WTC11 (cell line): ENCODE measurements at regions not wholly inside any gene's neighbourhood (a gene's known extent, or its start where the extent isn't known, plus 50 kb on each side); places are given as distances from the start of the nearest gene placed in this dataset.

Experiments
- ATAC-seq: fragments of 200-7000 bp; cut with Tn5 transposase; 2 replicates; pipeline ENCODE4 v1.10.0; 2021; ENCODE audit warnings: mild to moderate bottlenecking, moderate library complexity
- CTCF ChIA-PET: fragments of 300-600 bp; sonication (Branson Sonifier 250); formaldehyde crosslinking; loops from one replicate; lab custom pipeline; 2021; ENCODE audit warnings: antibody characterized with exemption; lab: Charles Lee
- POLR2A ChIA-PET: fragments of 350-600 bp; sonication (Branson Sonifier 250); formaldehyde crosslinking; loops from one replicate; lab custom pipeline; 2021; ENCODE audit warnings: antibody characterized with exemption; lab: Charles Lee
- DNase-seq: peaks from one replicate; pipeline ENCODE4 v3.0.0; 2021; ENCODE audit warnings: low spot score
- H3K27ac Mint-ChIP-seq: 2 replicates; pipeline ENCODE4 v1.8.0; 2021; ENCODE audit warnings: mixed read lengths
- H3K27me3 Mint-ChIP-seq: 2 replicates; pipeline ENCODE4 v1.8.0; 2021; ENCODE audit warnings: low read depth, mild to moderate bottlenecking, moderate library complexity, mixed read lengths
- H3K36me3 Mint-ChIP-seq: 2 replicates; pipeline ENCODE4 v1.8.0; 2021; ENCODE audit warnings: mixed read lengths
- H3K4me1 Mint-ChIP-seq: 2 replicates; pipeline ENCODE4 v1.8.0; 2022; ENCODE audit warnings: mixed read lengths
- H3K4me3 Mint-ChIP-seq: 2 replicates; pipeline ENCODE4 v1.8.0; 2021; ENCODE audit warnings: mild to moderate bottlenecking, moderate library complexity, mixed read lengths
- H3K9me3 Mint-ChIP-seq: 2 replicates; pipeline ENCODE4 v1.8.0; 2021; ENCODE audit warnings: mixed read lengths
- AR ChIP-seq: fragments of 250-450 bp; sonication (Bioruptor Pico); IDR thresholded peaks from 2 replicates; pipeline ENCODE4 v1.9.0; 2021; ENCODE audit warnings: mild to moderate bottlenecking
- ATF1 ChIP-seq: sonication (generic); formaldehyde crosslinking; IDR thresholded peaks from 2 replicates; pipeline ENCODE4 v1.8.1; 2023; ENCODE audit warnings: mild to moderate bottlenecking, moderate library complexity, missing genetic modification reagents
- CDX4 ChIP-seq: fragments of 250-450 bp; sonication (Bioruptor Pico); IDR thresholded peaks from 2 replicates; pipeline ENCODE4 v1.9.0; 2021; ENCODE audit warnings: moderate library complexity, mild to moderate bottlenecking, inconsistent platforms, borderline replicate concordance
- CREB1 ChIP-seq: sonication (generic); formaldehyde crosslinking; IDR thresholded peaks from 2 replicates; pipeline ENCODE4 v1.8.0; 2023; ENCODE audit warnings: mild to moderate bottlenecking, missing genetic modification reagents
- EMX1 ChIP-seq: fragments of 250-450 bp; sonication (Bioruptor Pico); IDR thresholded peaks from 2 replicates; pipeline ENCODE4 v1.8.0; 2021; ENCODE audit warnings: mild to moderate bottlenecking
- ESRRA ChIP-seq: sonication (generic); formaldehyde crosslinking; IDR thresholded peaks from 2 replicates; pipeline ENCODE4 v1.8.1; 2022; ENCODE audit warnings: mild to moderate bottlenecking, missing genetic modification reagents, borderline replicate concordance
- ETV6 ChIP-seq: sonication (generic); formaldehyde crosslinking; IDR thresholded peaks from 2 replicates; pipeline ENCODE4 v1.8.1; 2022; ENCODE audit warnings: mild to moderate bottlenecking, missing genetic modification reagents
- FOXP1 ChIP-seq: sonication (generic); formaldehyde crosslinking; IDR thresholded peaks from 2 replicates; pipeline ENCODE4 v1.8.0; 2022; ENCODE audit warnings: missing genetic modification reagents, mild to moderate bottlenecking, moderate library complexity, borderline replicate concordance
- FOXP4 ChIP-seq: sonication (generic); formaldehyde crosslinking; IDR thresholded peaks from 2 replicates; pipeline ENCODE4 v1.8.0; 2022; ENCODE audit warnings: mild to moderate bottlenecking, missing genetic modification reagents
- GABPB1 ChIP-seq: sonication (generic); formaldehyde crosslinking; IDR thresholded peaks from 2 replicates; pipeline ENCODE4 v1.8.1; 2023; ENCODE audit warnings: mild to moderate bottlenecking, missing genetic modification reagents
- IRF2 ChIP-seq: sonication (generic); formaldehyde crosslinking; IDR thresholded peaks from 2 replicates; pipeline ENCODE4 v1.8.0; 2022; ENCODE audit warnings: low read depth, missing genetic modification reagents, borderline replicate concordance
- MAX ChIP-seq: sonication (generic); formaldehyde crosslinking; IDR thresholded peaks from 2 replicates; pipeline ENCODE4 v1.8.0; 2022; ENCODE audit warnings: mild to moderate bottlenecking, missing genetic modification reagents
- MYBL2 ChIP-seq: sonication (generic); formaldehyde crosslinking; IDR thresholded peaks from 2 replicates; pipeline ENCODE4 v1.8.1; 2023; ENCODE audit warnings: mild to moderate bottlenecking, moderate library complexity, missing genetic modification reagents
- NFYB ChIP-seq: sonication (generic); formaldehyde crosslinking; conservative IDR thresholded peaks from 2 replicates; pipeline ENCODE4 v1.8.0; 2022; ENCODE audit warnings: low read depth, missing genetic modification reagents
- NR1H2 ChIP-seq: sonication (generic); formaldehyde crosslinking; IDR thresholded peaks from 2 replicates; pipeline ENCODE4 v1.9.0; 2021; ENCODE audit warnings: mild to moderate bottlenecking, moderate library complexity, missing genetic modification reagents
- PREB ChIP-seq: sonication (generic); formaldehyde crosslinking; IDR thresholded peaks from 2 replicates; pipeline ENCODE4 v1.8.1; 2022; ENCODE audit warnings: mild to moderate bottlenecking, missing genetic modification reagents, moderate library complexity, borderline replicate concordance
- SMAD3 ChIP-seq: sonication (generic); formaldehyde crosslinking; IDR thresholded peaks from 2 replicates; pipeline ENCODE4 v1.8.0; 2022; ENCODE audit warnings: missing genetic modification reagents, mild to moderate bottlenecking, borderline replicate concordance
- SOX15 ChIP-seq: fragments of 250-450 bp; sonication (Bioruptor Pico); IDR thresholded peaks from 2 replicates; pipeline ENCODE4 v1.9.0; 2021; ENCODE audit warnings: mild to moderate bottlenecking
- STAT6 ChIP-seq: sonication (generic); formaldehyde crosslinking; conservative IDR thresholded peaks from 2 replicates; pipeline ENCODE4 v1.8.1; 2023; ENCODE audit warnings: mild to moderate bottlenecking, low read depth, missing genetic modification reagents, moderate library complexity
- TP53 ChIP-seq: sonication (generic); formaldehyde crosslinking; IDR thresholded peaks from 2 replicates; pipeline ENCODE4 v1.8.1; 2023; ENCODE audit warnings: mild to moderate bottlenecking, missing genetic modification reagents
- ZNF121 ChIP-seq: sonication (generic); formaldehyde crosslinking; IDR thresholded peaks from 2 replicates; pipeline ENCODE4 v1.8.0; 2023; ENCODE audit warnings: missing genetic modification reagents
- ZNF138 ChIP-seq: sonication (generic); formaldehyde crosslinking; conservative IDR thresholded peaks from 2 replicates; pipeline ENCODE4 v1.8.1; 2022; ENCODE audit warnings: mild to moderate bottlenecking, moderate library complexity, missing genetic modification reagents
- ZNF219 ChIP-seq: sonication (generic); formaldehyde crosslinking; IDR thresholded peaks from 2 replicates; pipeline ENCODE4 v1.8.0; 2023; ENCODE audit warnings: missing genetic modification reagents, mild to moderate bottlenecking, borderline replicate concordance
- ZNF317 ChIP-seq: sonication (generic); formaldehyde crosslinking; IDR thresholded peaks from 2 replicates; pipeline ENCODE4 v1.8.1; 2023; ENCODE audit warnings: low read depth, mild to moderate bottlenecking, moderate library complexity, missing genetic modification reagents, borderline replicate concordance

GRCh38 chr12:78441737-78442453 lies 422.7 kb upstream of the SYT1 start (continued):
- TF ChIP-seq CREB1, result no peak
- TF ChIP-seq NFYB (CRISPR knock-in tag), result no peak
- TF ChIP-seq MAX, result no peak
- no peak for TF ChIP-seq ZNF121
- TF ChIP-seq ATF1 (CRISPR knock-in tag), result no peak
- TF ChIP-seq STAT6, result no peak
- no peak for TF ChIP-seq NR1H2 (CRISPR knock-in tag)
- no peak for TF ChIP-seq CDX4 (CRISPR knock-in tag)
- TF ChIP-seq SOX15 (CRISPR knock-in tag), result no peak

- ChIA-PET CTCF (no interaction called here), POLR2A (no interaction called here)
- Mint-ChIP-seq H3K36me3 (no peaks in the 10 kb centered on the region), H3K4me1 (0 out of 2 replicates have a peak, but pooled peaks cover 2% of the 10 kb centered on the region), H3K4me3 (no peak overlapping the region), H3K27ac (no peak overlapping the region), H3K27me3 (no peaks in the 10 kb centered on the region), H3K9me3 (peaks cover 6% of the 10 kb centered on the region)
- ATAC-seq, result no peak
- DNase-seq, result no peak
- TF ChIP-seq FOXP4 (CRISPR knock-in tag) (no peak), ESRRA (CRISPR knock-in tag) (no peak), GABPB1 (CRISPR knock-in tag) (no peak), ZNF219 (CRISPR knock-in tag) (no peak)
These were observed 422.1 kb upstream of the SYT1 start for GRCh38 chr12:78442454-78442801.

GRCh38 chr12:78446555-78446954 lies 418.0 kb upstream of the SYT1 start:
- DNase-seq (no peak), ATAC-seq (no peak)
- Mint-ChIP-seq H3K27me3 (no peaks in the 10 kb centered on the region), H3K4me1 (0 out of 2 replicates have a peak, but pooled peaks cover 7% of the 10 kb centered on the region), H3K9me3 (no peaks in the 10 kb centered on the region), H3K27ac (no peak overlapping the region), H3K36me3 (no peaks in the 10 kb centered on the region), H3K4me3 (no peak overlapping the region)
- ChIA-PET POLR2A (no interaction called here), CTCF (no interaction called here)
- TF ChIP-seq MYBL2, result no peak
- no peak for TF ChIP-seq AR (CRISPR knock-in tag)
- TF ChIP-seq FOXP1 (CRISPR knock-in tag), result no peak
- TF ChIP-seq TP53, result no peak
- TF ChIP-seq ZNF138 (CRISPR knock-in tag), result no peak
- no peak for TF ChIP-seq ZNF317 (CRISPR knock-in tag)
- TF ChIP-seq ETV6 (CRISPR knock-in tag), result no peak
- no peak for TF ChIP-seq PREB
- no peak for TF ChIP-seq SMAD3 (CRISPR knock-in tag)
- no peak for TF ChIP-seq EMX1
- TF ChIP-seq IRF2 (CRISPR knock-in tag), result no peak
